Thoracic aorta (tissue), 2 donors: ENCODE measurements at regions not wholly inside any gene's neighbourhood (a gene's known extent, or its start where the extent isn't known, plus 50 kb on each side); places are given as distances from the start of the nearest gene placed in this dataset.

Experiments used
- ATAC-seq: fragments of 150-250 bp; one replicate; pipeline ENCODE4 v1.8.0; 2017; ENCODE audit warnings: low read depth; ENCODE audit not compliant: insufficient number of reproducible peaks, low FRiP score
- DNase-seq: peaks from one replicate; pipeline ENCODE4 v3.0.0-alpha.2; 2020; ENCODE audit warnings: low spot score
- H3K27ac ChIP-seq, 2 donors: fragments of 200-600 bp; sonication (generic); 1 replicate in 1 of 2; 2 replicates in 1 of 2; pipeline ENCODE4 v1.5.1; 2016; ENCODE audit warnings: mild to moderate bottlenecking in 2 of 2, moderate library complexity in 2 of 2
- H3K27me3 ChIP-seq: fragments of 200-600 bp; sonication (generic); replicated peaks from 2 replicates; pipeline ENCODE4 v1.6.0; 2016; ENCODE audit warnings: mild to moderate bottlenecking; ENCODE audit not compliant: insufficient read depth
- H3K36me3 ChIP-seq: fragments of 200-600 bp; sonication (generic); one replicate; pipeline ENCODE4 v1.5.1; 2016
- H3K4me1 ChIP-seq, 2 donors: fragments of 200-600 bp; sonication (generic); 1 replicate in 1 of 2; 2 replicates in 1 of 2; pipeline versions ENCODE4 v1.5.1 to v1.6.0; 2016; ENCODE audit warnings: low read depth in 2 of 2, mild to moderate bottlenecking in 1 of 2; ENCODE audit not compliant: control insufficient read depth in 1 of 2
- H3K4me3 ChIP-seq: fragments of 200-600 bp; sonication (generic); 2 replicates; pipeline ENCODE4 v1.5.1; 2016; ENCODE audit warnings: mild to moderate bottlenecking
- H3K9me3 ChIP-seq: fragments of 200-600 bp; sonication (generic); 2 replicates; pipeline ENCODE4 v1.5.1; 2016
- TF ChIP-seq, protein P1 (sequence below): fragments of 200-600 bp; sonication (generic); IDR thresholded peaks from one replicate; pipeline ENCODE4 v1.5.1; 2019; ENCODE audit warnings: antibody characterized with exemption

DNA sequence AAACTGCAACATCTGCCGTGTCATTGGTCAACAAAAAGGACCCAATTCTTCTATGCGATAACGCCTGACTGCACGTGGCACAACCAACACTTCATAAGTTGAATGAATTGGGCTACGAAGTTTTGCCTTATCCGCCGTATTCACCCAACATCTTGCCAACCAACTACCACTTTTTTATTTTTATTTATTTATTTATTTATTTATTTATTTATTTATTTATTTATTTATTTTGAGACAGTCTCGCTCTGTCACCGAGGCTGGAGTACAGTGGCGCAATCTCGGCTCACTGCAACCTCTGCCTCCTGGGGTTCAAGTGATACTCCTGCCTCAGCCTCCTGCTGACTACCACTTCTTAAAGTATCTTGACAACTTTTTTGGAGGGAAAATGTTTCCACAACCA is 127.4 kb downstream of the RASSF9 start:
- peaks cover 6 to 21% of the 10 kb centered on the region in 2 donors for H3K4me1 ChIP-seq
- H3K4me3 ChIP-seq, result no peak overlapping the region
- DNase-seq (no peak), ATAC-seq (no peak)
- TF ChIP-seq, protein P1, sequence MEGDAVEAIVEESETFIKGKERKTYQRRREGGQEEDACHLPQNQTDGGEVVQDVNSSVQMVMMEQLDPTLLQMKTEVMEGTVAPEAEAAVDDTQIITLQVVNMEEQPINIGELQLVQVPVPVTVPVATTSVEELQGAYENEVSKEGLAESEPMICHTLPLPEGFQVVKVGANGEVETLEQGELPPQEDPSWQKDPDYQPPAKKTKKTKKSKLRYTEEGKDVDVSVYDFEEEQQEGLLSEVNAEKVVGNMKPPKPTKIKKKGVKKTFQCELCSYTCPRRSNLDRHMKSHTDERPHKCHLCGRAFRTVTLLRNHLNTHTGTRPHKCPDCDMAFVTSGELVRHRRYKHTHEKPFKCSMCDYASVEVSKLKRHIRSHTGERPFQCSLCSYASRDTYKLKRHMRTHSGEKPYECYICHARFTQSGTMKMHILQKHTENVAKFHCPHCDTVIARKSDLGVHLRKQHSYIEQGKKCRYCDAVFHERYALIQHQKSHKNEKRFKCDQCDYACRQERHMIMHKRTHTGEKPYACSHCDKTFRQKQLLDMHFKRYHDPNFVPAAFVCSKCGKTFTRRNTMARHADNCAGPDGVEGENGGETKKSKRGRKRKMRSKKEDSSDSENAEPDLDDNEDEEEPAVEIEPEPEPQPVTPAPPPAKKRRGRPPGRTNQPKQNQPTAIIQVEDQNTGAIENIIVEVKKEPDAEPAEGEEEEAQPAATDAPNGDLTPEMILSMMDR, result no peak
- H3K9me3 ChIP-seq, result no peaks in the 10 kb centered on the region
- H3K36me3 ChIP-seq, result no peaks in the 10 kb centered on the region
- no peak overlapping the region for H3K27ac ChIP-seq
- H3K27me3 ChIP-seq, result no peaks in the 10 kb centered on the region

DNA sequence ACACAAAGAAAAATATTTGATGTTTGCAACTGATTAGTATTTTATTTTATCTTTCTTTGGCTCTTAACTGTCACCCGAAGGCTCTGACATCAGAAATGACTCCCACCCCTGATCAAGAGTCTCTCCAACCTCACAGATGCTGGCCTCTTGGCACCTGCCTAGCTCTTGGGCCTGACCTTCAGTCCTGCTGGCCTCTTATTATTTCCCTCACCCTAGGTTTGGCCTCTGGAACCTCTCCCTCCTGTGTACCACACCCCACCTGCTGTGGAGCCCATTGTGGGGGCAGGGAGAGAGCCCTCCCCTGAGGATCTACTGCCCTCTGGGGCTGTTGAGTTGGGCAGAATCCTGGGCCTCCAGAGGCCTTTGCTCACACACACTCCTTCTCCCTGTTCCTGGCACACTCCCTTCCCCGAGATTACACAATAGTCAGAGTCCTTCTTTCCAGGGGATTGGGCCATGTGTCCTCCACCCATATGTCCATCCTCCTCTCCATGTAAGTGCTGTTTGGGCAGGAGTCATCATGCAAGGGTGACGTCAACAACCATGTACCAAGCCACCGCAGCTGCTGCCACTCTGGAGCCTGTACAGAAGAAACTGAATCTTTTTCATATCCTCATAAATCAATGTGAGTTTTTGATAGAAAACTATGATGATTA is 124.3 kb downstream of the RASSF9 start:
- Histone ChIP-seq H3K36me3 (no peaks in the 10 kb centered on the region), H3K4me3 (no peak overlapping the region), H3K9me3 (peaks cover 5% of the 10 kb centered on the region), H3K27ac (peak overlapping the region; percentile 47 to 60), H3K27me3 (no peaks in the 10 kb centered on the region), H3K4me1 (peaks cover 9 to 21% of the 10 kb centered on the region in 2 donors)
- DNase-seq, result peak; percentile 5
- TF ChIP-seq, protein P1, result no peak
- peak; percentile 38 for ATAC-seq

DNA sequence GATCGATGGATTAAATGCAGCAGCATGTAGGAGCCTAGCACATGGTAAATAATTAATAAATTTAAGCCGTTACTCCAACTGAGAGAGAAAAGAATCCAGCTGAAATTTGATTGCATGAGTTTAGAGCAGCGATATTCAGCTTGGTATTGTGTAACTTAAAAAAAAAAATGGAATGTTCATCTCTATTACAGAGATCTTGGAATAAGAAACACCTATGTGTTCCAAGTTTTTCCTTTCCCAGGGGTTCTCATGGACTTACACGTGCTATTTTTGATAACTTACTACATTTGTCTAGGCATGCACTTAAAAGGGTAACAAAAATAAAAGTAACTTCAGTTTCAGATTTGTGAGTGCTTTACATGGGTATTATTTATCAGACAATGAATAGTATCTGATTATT is 122.8 kb downstream of the RASSF9 start:
- no peak for DNase-seq
- TF ChIP-seq, protein P1, result no peak
- Histone ChIP-seq H3K27ac (peak overlapping the region; percentile 60 to 63), H3K27me3 (no peaks in the 10 kb centered on the region), H3K4me1 (peaks cover 9 to 21% of the 10 kb centered on the region in 2 donors), H3K9me3 (peaks cover 5% of the 10 kb centered on the region), H3K36me3 (no peaks in the 10 kb centered on the region), H3K4me3 (peak overlapping the region; percentile 49)
- ATAC-seq, result peak; percentile 82

DNA sequence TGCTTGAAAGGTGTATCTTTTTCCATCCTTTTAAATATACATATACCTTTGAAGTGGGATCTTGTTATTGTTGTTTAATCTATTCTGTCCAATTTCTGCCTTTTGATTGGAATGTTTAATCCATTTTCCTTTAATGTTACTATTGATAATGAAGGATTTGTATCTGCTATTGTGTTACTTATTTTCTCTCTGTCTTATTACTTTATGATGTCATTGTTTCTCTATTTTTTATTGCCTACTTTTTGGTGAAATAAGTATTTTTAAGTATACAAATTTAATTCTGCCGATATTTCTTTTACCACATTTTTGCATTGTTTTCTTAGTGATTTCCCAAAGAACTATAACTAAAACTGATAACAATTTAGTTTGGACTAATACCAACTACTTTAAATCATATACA is 121.8 kb downstream of the RASSF9 start:
- DNase-seq (no peak), ATAC-seq (no peak)
- Histone ChIP-seq H3K36me3 (no peaks in the 10 kb centered on the region), H3K4me3 (no peak overlapping the region), H3K4me1 (peaks cover 9 to 21% of the 10 kb centered on the region in 2 donors), H3K9me3 (peaks cover 5% of the 10 kb centered on the region), H3K27ac (no peak overlapping the region), H3K27me3 (no peaks in the 10 kb centered on the region)
- TF ChIP-seq, protein P1, result no peak

DNA sequence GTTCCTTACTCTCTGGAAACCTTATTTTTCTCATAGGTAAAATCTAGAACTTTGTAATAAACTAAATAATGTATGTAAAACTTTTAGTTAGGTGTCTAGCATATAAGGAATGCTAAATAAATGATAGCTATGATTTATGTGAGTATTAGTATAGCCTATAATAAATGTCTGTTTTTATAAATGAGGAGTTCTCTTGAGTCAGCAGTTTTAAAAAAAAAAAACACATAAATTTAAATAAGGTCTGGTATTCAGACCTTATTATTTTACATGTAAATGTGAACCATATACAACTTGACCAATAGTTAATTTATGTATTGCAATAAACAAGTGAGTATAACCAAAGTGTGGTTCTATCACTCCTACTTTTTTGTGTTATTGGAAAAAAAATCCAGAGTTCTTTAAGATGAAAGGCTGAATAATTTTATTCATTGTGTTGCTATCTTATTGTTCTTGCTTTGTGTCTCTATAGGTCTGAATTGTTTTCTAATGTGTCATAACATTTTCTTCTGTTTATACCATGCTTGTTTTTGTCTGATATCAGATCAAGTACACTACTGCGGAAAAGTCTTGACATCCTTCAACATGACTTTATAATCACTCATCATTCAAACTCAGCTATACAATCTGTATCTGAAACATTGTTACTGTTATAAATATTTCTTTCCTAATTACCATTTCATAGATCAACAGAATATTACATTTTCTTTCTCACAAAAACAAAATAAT is 115.7 kb downstream of the RASSF9 start:
- H3K27me3 ChIP-seq, result no peaks in the 10 kb centered on the region
- H3K4me1 ChIP-seq, result no peaks in the 10 kb centered on the region
- TF ChIP-seq, protein P1, result no peak
- no peaks in the 10 kb centered on the region for H3K36me3 ChIP-seq
- no peak overlapping the region for H3K4me3 ChIP-seq
- no peak for ATAC-seq
- peaks cover 3% of the 10 kb centered on the region for H3K9me3 ChIP-seq
- no peak for DNase-seq
- no peak overlapping the region for H3K27ac ChIP-seq
